Transverse colon (tissue), 4 donors: ENCODE measurements at regions not wholly inside any gene's neighbourhood (a gene's known extent, or its start where the extent isn't known, plus 50 kb on each side); places are given as distances from the start of the nearest gene placed in this dataset.

Experiments
- DNase-seq: peaks from one replicate; pipeline ENCODE4 v3.0.0-alpha.2; 2019
- H3K27ac ChIP-seq, 4 donors: fragments of 200-600 bp; sonication (generic); 2 replicates each; pipeline ENCODE4 v1.5.1; 2016 to 2018; ENCODE audit warnings: inconsistent platforms in 4 of 4
- H3K27me3 ChIP-seq: fragments of 200-600 bp; sonication (generic); 2 replicates; pipeline ENCODE4 v1.5.1; 2017; ENCODE audit warnings: inconsistent platforms
- H3K36me3 ChIP-seq, 4 donors: fragments of 200-600 bp; sonication (generic); 2 replicates each; pipeline ENCODE4 v1.5.1; 2017 to 2019; ENCODE audit warnings: inconsistent platforms in 4 of 4
- H3K4me1 ChIP-seq, 4 donors: fragments of 200-600 bp; sonication (generic); 2 replicates each; pipeline ENCODE4 v1.5.1; 2017 to 2020; ENCODE audit warnings: inconsistent platforms in 4 of 4
- H3K4me3 ChIP-seq, 4 donors: fragments of 200-600 bp; sonication (generic); 1 replicate in 1 of 4; 2 replicates in 3 of 4; pipeline versions ENCODE4 v1.5.1 to v1.6.1; 2017 to 2019; ENCODE audit warnings: inconsistent platforms in 4 of 4
- H3K9me3 ChIP-seq, 2 donors: fragments of 200-600 bp; sonication (generic); 2 replicates each; pipeline ENCODE4 v1.5.1; 2017 to 2019; ENCODE audit warnings: inconsistent platforms in 2 of 2
- CTCF ChIP-seq, 5 experiments: fragments of 200-600 bp in 3 of 5; fragments of 450-650 bp in 2 of 5; sonication (generic) in 3 of 5; IDR thresholded peaks; 1 replicate in 2 of 5; 2 replicates in 3 of 5; pipeline ENCODE4 v1.5.1; 2016 to 2017; ENCODE audit warnings: antibody characterized with exemption in 5 of 5, inconsistent platforms in 3 of 5, mild to moderate bottlenecking in 2 of 5, moderate library complexity in 1 of 5
- EP300 ChIP-seq: sonication (generic); formaldehyde crosslinking; IDR thresholded peaks from one replicate; pipeline ENCODE4 v1.6.1; 2017; ENCODE audit warnings: antibody characterized with exemption, low read depth
- POLR2A ChIP-seq: fragments of 450-650 bp; IDR thresholded peaks from one replicate; pipeline ENCODE4 v1.6.1; 2016; ENCODE audit warnings: antibody characterized with exemption, mild to moderate bottlenecking, moderate library complexity
- POLR2AphosphoS5 ChIP-seq, 3 donors: sonication (generic); formaldehyde crosslinking; IDR thresholded peaks; one replicate each; pipeline ENCODE4 v1.6.1; 2016; ENCODE audit warnings: antibody characterized with exemption in 3 of 3
- WGBS, 2 donors: methylation state at CpG; one replicate each; pipeline ENCODE4 v1.1.5; 2018; ENCODE audit warnings: low coverage in 1 of 2; 5-methylcytosine and 5-hydroxymethylcytosine counted together
- in situ Hi-C, 4 donors: fragments of 200-750 bp; cut with MboI; loops; one replicate each; pipeline versions ENCODE4 v1.15.0 to v1.15.1; 2017; ENCODE audit warnings: low sequenced_read_pairs in 3 of 4, low pct_ligation_motif_present in 1 of 4, low pct_unique_long_range_greater_than_20kb in 1 of 4
- intact Hi-C: fragments of 100-400 bp; cut with DNase I; formaldehyde crosslinking; loops from one replicate; pipeline ENCODE4 v1.15.1; 2023; ENCODE audit warnings: low total_unique reads

DNA sequence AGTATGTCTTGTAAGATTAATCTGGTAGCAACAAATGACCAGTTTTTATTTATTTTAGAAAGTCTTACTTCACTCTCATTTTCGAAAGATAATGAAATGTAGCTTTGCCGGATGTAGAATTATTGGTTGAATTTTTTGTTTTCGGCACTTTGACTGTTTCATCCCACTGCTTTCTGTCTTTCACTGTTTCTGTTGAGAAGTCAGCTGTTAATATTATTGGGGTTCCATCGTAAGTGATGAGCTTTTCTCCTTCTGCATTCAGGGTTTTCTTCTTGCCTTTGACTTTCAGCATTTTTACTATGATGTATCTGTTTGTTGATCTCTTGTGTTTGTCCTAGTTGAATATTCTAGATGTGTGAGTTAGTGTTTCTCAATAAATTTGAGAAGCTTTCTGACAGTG lies 383.4 kb downstream of the PAX1 start:
- no peak for DNase-seq
- Histone ChIP-seq H3K9me3 (peaks cover 8 to 19% of the 10 kb centered on the region in 2 donors), H3K27ac (no peak overlapping the region), H3K36me3 (no peaks in the 10 kb centered on the region), H3K4me1 (no peaks in the 10 kb centered on the region), H3K4me3 (no peak overlapping the region), H3K27me3 (no peaks in the 10 kb centered on the region)
- no peak for TF ChIP-seq POLR2AphosphoS5 (IDR thresholded peaks at IDR 0.05)
- no peak for TF ChIP-seq CTCF (IDR thresholded peaks at IDR 0.05)
- in situ Hi-C loops: no loop called here
- 85 to 90% methylated on average over 4 of the region's 4 CpGs for WGBS, 2 donors
- intact Hi-C loops: no loop called here

DNA sequence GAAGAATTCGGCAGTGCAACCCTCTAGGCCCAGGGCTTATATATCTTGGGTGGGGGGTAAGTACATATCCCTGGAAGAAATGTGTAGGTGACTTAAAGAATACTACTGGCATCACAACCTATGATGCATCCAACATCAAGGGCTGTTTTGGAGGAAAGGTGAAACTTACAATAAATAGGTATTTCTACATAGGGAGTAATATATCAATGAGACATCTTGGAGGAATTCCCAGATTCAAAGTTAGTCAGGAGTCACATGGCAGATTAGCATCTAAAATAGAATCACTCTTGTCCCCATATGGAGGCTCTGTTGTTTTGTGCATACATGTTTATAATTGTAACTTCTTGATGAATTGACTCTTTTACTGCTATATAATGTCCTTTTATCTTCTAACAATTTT lies 375.5 kb downstream of the PAX1 start:
- Histone ChIP-seq H3K4me3 (no peak overlapping the region), H3K27ac (no peak overlapping the region), H3K9me3 (no peaks in the 10 kb centered on the region), H3K27me3 (no peaks in the 10 kb centered on the region), H3K4me1 (no peaks in the 10 kb centered on the region), H3K36me3 (no peaks in the 10 kb centered on the region)
- DNase-seq: no peak
- TF ChIP-seq EP300 (no peak), CTCF (IDR thresholded peaks at IDR 0.05) (no peak), POLR2AphosphoS5 (IDR thresholded peaks at IDR 0.05) (no peak), POLR2A (no peak)
- intact Hi-C loops: no loop called here
- WGBS, 2 donors: 0% methylated on average over 1 of the region's 1 CpG
- in situ Hi-C loops: no loop called here

- no peak for TF ChIP-seq CTCF (IDR thresholded peaks at IDR 0.05)
- H3K4me3 ChIP-seq: no peak overlapping the region
- intact Hi-C loops: no loop called here
- no peaks in the 10 kb centered on the region for H3K36me3 ChIP-seq
- DNase-seq: no peak
- WGBS, 2 donors: 75% methylated on average over 1 of the region's 1 CpG; no CpG with 5 or more reads in 1 of the 2 donors
- in situ Hi-C loops: no loop called here
- H3K27me3 ChIP-seq: no peaks in the 10 kb centered on the region
- H3K9me3 ChIP-seq: no peaks in the 10 kb centered on the region
- no peaks in the 10 kb centered on the region for H3K4me1 ChIP-seq
- no peak overlapping the region for H3K27ac ChIP-seq
Measured at GRCh38 chr20:22074635-22075034, 369.2 kb downstream of the PAX1 start.

- DNase-seq: no peak
- intact Hi-C loops: no loop called here
- H3K27ac ChIP-seq: no peak overlapping the region
- H3K9me3 ChIP-seq: no peaks in the 10 kb centered on the region
- H3K27me3 ChIP-seq: no peaks in the 10 kb centered on the region
- no peak overlapping the region for H3K4me3 ChIP-seq
- no peaks in the 10 kb centered on the region for H3K36me3 ChIP-seq
- 19 to 34% methylated on average over 2 of the region's 2 CpGs for WGBS, 2 donors
- H3K4me1 ChIP-seq: no peaks in the 10 kb centered on the region
- TF ChIP-seq CTCF (IDR thresholded peaks at IDR 0.05): no peak
- TF ChIP-seq EP300: no peak
- TF ChIP-seq POLR2A: no peak
- TF ChIP-seq POLR2AphosphoS5 (IDR thresholded peaks at IDR 0.05): no peak
- in situ Hi-C loops: no loop called here
Measured at GRCh38 chr20:22071841-22072240, 366.4 kb downstream of the PAX1 start.
